ENCODE measurements at regions not wholly inside any gene's neighbourhood (a gene's known extent, or its start where the extent isn't known, plus 50 kb on each side); places are given as distances from the start of the nearest gene placed in this dataset.

- TF ChIP-seq CTCF (IDR thresholded peaks at IDR 0.05; ENCODE audit: insufficient read depth, low read length) (no peak), REST (IDR thresholded peaks at IDR 0.05; ENCODE audit: insufficient replicate concordance, low read depth) (no peak), POLR2AphosphoS5 (IDR thresholded peaks at IDR 0.05; ENCODE audit: low read depth) (no peak), SPI1 (IDR thresholded peaks at IDR 0.05; ENCODE audit: borderline replicate concordance, low read depth) (no peak), GABPA (IDR thresholded peaks at IDR 0.05; ENCODE audit: low read depth) (no peak)
Measured at GRCh38 chr7:94188350-94188749, 184.2 kb upstream of the BET1 start.
